ENCODE measurements at regions not wholly inside any gene's neighbourhood (a gene's known extent, or its start where the extent isn't known, plus 50 kb on each side); places are given as distances from the start of the nearest gene placed in this dataset.

DNA sequence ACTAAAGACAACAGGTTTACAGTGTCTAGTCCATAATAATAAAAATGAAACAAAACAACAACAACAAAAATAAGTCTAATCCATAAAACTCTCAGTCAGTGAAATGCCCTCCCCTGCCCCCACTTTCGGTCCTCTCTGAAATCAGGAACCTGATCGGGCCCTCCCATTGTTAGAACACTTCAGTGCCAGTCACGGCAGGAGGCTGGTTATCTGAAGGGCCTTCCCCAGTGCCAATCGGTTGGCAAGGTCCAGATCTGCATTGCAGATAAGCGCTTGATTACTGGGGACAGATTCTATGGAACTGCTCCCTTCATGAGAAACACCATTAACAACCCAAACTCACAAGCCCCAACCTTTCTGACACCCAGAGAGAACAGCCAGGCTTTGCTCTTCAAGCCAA is 72.2 kb upstream of the EEPD1 start:
- TF ChIP-seq, protein P1, sequence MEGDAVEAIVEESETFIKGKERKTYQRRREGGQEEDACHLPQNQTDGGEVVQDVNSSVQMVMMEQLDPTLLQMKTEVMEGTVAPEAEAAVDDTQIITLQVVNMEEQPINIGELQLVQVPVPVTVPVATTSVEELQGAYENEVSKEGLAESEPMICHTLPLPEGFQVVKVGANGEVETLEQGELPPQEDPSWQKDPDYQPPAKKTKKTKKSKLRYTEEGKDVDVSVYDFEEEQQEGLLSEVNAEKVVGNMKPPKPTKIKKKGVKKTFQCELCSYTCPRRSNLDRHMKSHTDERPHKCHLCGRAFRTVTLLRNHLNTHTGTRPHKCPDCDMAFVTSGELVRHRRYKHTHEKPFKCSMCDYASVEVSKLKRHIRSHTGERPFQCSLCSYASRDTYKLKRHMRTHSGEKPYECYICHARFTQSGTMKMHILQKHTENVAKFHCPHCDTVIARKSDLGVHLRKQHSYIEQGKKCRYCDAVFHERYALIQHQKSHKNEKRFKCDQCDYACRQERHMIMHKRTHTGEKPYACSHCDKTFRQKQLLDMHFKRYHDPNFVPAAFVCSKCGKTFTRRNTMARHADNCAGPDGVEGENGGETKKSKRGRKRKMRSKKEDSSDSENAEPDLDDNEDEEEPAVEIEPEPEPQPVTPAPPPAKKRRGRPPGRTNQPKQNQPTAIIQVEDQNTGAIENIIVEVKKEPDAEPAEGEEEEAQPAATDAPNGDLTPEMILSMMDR (IDR thresholded peaks at IDR 0.05): no peak
- TF ChIP-seq POLR2A (IDR thresholded peaks at IDR 0.05): no peak
